Type B pancreatic cell (in vitro differentiated cells): ENCODE measurements at regions not wholly inside any gene's neighbourhood (a gene's known extent, or its start where the extent isn't known, plus 50 kb on each side); places are given as distances from the start of the nearest gene placed in this dataset.

ENCODE experiments used
- DNase-seq: peaks from one replicate; pipeline ENCODE4 v3.0.0; 2021; ENCODE audit warnings: mixed read lengths; ENCODE audit not compliant: unreplicated experiment; ENCODE audit errors: extremely low spot score
- H3K27ac Mint-ChIP-seq: 2 replicates; pipeline ENCODE4 v1.8.0; 2021; ENCODE audit warnings: mild to moderate bottlenecking, mixed read lengths
- H3K27me3 Mint-ChIP-seq: 2 replicates; pipeline ENCODE4 v1.8.0; 2021; ENCODE audit warnings: mixed read lengths
- H3K36me3 Mint-ChIP-seq: 2 replicates; pipeline ENCODE4 v1.8.0; 2021; ENCODE audit warnings: mixed read lengths
- H3K4me1 Mint-ChIP-seq: one replicate; pipeline ENCODE4 v1.8.0; 2021; ENCODE audit warnings: mixed read lengths; ENCODE audit not compliant: unreplicated experiment
- H3K4me3 Mint-ChIP-seq: 2 replicates; pipeline ENCODE4 v1.8.0; 2021; ENCODE audit warnings: mild to moderate bottlenecking, mixed read lengths
- H3K9me3 Mint-ChIP-seq: 2 replicates; pipeline ENCODE4 v1.8.0; 2021; ENCODE audit warnings: mixed read lengths
- CTCF ChIP-seq: fragments of 200-600 bp; sonication (generic); conservative IDR thresholded peaks from 2 replicates; pipeline ENCODE4 v1.5.0; 2021; ENCODE audit warnings: antibody characterized with exemption, mild to moderate bottlenecking

- Mint-ChIP-seq H3K4me3 (no peak overlapping the region), H3K27me3 (no peaks in the 10 kb centered on the region), H3K4me1 (no peaks in the 10 kb centered on the region), H3K9me3 (peaks cover 27% of the 10 kb centered on the region), H3K36me3 (peaks cover 10% of the 10 kb centered on the region), H3K27ac (no peak overlapping the region)
- peak; percentile 64 for TF ChIP-seq CTCF
- DNase-seq = no peak
Observed at GRCh38 chr6:19472850-19473249, 364.3 kb upstream of the ID4 start.

- no peak for TF ChIP-seq CTCF
- Mint-ChIP-seq H3K36me3 (peaks cover 10% of the 10 kb centered on the region), H3K27me3 (no peaks in the 10 kb centered on the region), H3K4me1 (peaks cover 8% of the 10 kb centered on the region), H3K4me3 (peak overlapping the region; percentile 63), H3K9me3 (peaks cover 25% of the 10 kb centered on the region), H3K27ac (peak overlapping the region; percentile 92)
- no peak for DNase-seq
Observed at GRCh38 chr6:19477563-19477962, 359.6 kb upstream of the ID4 start.

- H3K9me3 Mint-ChIP-seq = peaks cover 24% of the 10 kb centered on the region
Observed at GRCh38 chr6:19478273-19478672, 358.9 kb upstream of the ID4 start.

GRCh38 chr6:19478992-19479391 lies 358.2 kb upstream of the ID4 start:
- Mint-ChIP-seq H3K27ac (peak overlapping the region; percentile 92), H3K9me3 (peaks cover 19% of the 10 kb centered on the region), H3K27me3 (no peaks in the 10 kb centered on the region), H3K36me3 (peaks cover 6% of the 10 kb centered on the region), H3K4me3 (peak overlapping the region; percentile 23), H3K4me1 (peaks cover 8% of the 10 kb centered on the region)
- TF ChIP-seq CTCF = no peak
- no peak for DNase-seq

More at GRCh38 chr6:19478273-19478672, 358.9 kb upstream of the ID4 start:
- Mint-ChIP-seq H3K27me3 (no peaks in the 10 kb centered on the region), H3K36me3 (peaks cover 10% of the 10 kb centered on the region), H3K27ac (peak overlapping the region; percentile 92), H3K4me3 (peak overlapping the region; percentile 23), H3K4me1 (peaks cover 8% of the 10 kb centered on the region)
- TF ChIP-seq CTCF = no peak
- no peak for DNase-seq

- no peak overlapping the region for H3K27ac Mint-ChIP-seq
- no peak for DNase-seq
- no peaks in the 10 kb centered on the region for H3K27me3 Mint-ChIP-seq
- H3K36me3 Mint-ChIP-seq = peaks cover 6% of the 10 kb centered on the region
- H3K9me3 Mint-ChIP-seq = peaks cover 22% of the 10 kb centered on the region
- H3K4me3 Mint-ChIP-seq = no peak overlapping the region
- H3K4me1 Mint-ChIP-seq = peaks cover 8% of the 10 kb centered on the region
- TF ChIP-seq CTCF = no peak
Observed at GRCh38 chr6:19479551-19479950, 357.6 kb upstream of the ID4 start.
